Left lobe of liver (tissue), 2 donors: ENCODE measurements at regions not wholly inside any gene's neighbourhood (a gene's known extent, or its start where the extent isn't known, plus 50 kb on each side); places are given as distances from the start of the nearest gene placed in this dataset.
"Not testable (repeated sequence)": the region's sequence is repeated elsewhere in the genome, so short reads cannot be mapped to it uniquely, and the experiment has no call there.

Source experiments
- ATAC-seq: fragments of 200-7000 bp; cut with Tn5 transposase; one replicate; pipeline ENCODE4 v1.9.1; 2020; ENCODE audit warnings: mild to moderate bottlenecking, moderate library complexity
- DNase-seq: peaks from one replicate; pipeline ENCODE4 v3.0.0-alpha.2; 2020; ENCODE audit warnings: low spot score
- donor health status: DM: no; HTN: no; CAD: no; lungs with moderate emphysema.
- donor health status: DM: no; HTN: yes; CAD: no.

GRCh38 chr12:127035011-127035879 is 1231.7 kb upstream of the TMEM132C start:
- no peak for DNase-seq
- ATAC-seq, result no peak

DNA sequence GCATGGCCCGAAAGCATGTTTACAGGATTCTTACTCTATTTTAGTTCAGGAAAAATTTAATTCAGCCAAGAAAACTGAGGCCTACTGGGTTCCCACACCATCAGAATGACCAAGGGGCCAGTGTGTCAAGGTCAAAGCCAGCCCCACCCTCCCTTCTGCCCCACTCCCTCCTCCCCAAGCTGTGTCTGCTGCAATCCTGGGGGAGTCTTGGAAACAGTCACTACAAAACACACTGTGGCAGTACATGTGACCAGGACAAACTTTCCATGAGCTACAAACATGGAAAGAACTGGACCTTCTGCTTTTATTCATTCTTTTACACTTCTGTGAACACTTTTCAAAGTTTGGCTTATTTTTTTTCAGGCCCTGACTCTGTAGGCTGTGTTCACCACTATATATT is 1228.8 kb upstream of the TMEM132C start:
- ATAC-seq (no peak), DNase-seq (no peak)

DNA sequence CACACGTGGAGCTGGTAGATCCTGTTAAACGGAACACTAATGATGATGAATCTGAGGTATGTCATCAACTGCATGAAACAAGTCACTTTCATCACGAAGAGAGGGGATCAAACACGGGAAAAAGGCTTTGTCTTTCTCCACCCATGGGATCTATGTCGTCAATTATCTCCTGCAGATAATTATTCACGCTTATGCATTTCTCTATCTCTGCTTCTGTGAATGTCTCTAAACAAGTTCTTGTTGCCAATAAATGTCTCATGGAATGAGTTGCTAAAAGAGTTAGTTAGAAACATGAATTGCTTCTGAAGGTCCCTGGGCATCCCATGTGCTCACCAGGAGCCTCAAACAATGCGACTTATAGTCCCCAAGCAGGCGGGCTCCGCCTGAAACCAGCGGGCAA is 1228.2 kb upstream of the TMEM132C start:
- no peak for DNase-seq
- ATAC-seq, result no peak

DNA sequence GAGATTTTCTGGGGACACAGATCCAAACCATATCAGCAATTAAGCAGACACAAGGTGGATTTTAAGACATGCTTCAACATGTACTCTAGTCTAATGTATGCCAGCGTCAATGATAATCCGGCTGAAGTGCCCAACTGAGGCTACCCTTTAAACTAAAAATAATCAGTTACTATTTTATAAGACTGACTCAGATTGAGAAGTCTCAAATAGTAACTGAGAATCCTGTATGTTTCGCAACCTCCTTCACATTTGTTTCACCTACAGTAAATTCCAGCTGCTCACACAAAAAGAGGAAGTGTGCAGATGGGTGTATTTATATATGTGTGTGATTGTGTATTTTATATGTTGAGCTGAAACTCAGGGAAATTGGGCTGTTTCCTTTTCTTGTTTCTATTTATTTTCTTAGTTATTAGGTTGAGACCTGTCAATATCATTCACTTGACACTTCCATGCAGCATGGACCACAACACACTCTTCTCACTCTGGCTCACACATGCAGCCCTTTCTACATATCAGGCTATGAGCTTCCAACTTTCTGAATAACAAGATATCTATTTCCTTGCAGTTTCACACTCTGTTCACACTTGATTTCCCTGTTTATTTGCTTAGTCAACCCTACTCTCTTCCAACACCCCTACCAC is 1224.9 kb upstream of the TMEM132C start:
- ATAC-seq, result no peak

DNA sequence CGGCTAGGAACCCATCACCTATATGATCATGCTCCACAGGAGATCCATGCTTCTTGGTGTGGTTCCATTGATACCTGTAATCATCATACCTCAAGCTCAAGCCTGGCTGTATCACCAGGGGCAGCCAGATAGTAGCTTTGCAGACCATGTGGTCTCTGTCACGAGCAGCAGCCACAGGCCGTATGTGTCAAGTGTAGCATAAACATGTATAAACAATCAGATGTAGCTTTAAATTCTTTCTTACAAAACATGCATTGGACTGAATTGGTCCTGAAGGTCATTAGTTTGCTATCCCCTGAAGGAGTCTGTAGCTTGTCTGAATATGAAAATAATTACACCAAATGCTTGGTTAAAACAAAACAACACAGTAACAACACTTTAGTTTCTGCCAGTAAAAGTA is 1223.2 kb upstream of the TMEM132C start:
- no peak for DNase-seq
- no peak for ATAC-seq

More for the DNA sequence above, 1224.9 kb upstream of the TMEM132C start:
- DNase-seq, result no peak

DNA sequence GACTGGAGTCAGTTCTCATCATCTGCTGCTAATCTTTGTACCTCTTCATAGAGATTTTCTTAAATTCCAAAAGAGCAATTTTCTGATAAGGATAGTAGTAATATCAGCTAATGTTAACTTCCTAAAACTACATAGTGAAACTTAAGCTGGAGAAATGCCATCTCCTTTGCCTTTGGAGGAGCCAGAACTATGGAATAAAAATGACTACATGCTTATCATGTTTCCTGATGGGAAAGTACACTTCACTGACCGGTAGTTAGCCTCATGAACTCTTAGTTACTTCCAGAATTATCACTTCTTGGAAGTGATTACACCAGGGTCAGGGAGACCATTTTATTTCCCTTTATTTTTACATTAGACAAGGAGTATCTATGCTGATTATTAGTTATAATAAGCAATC is 1222.1 kb upstream of the TMEM132C start:
- ATAC-seq (no peak), DNase-seq (no peak)

- DNase-seq, result no peak
- ATAC-seq, result no peak
Observed at GRCh38 chr12:127046467-127046866, 1220.5 kb upstream of the TMEM132C start.

- DNase-seq (no peak), ATAC-seq (peak; percentile 77)
Observed at GRCh38 chr12:127048057-127048456, 1218.9 kb upstream of the TMEM132C start.

GRCh38 chr12:127048525-127048924 is 1218.4 kb upstream of the TMEM132C start:
- DNase-seq, ATAC-seq: not testable (repeated sequence)

GRCh38 chr12:127051139-127051538 is 1215.8 kb upstream of the TMEM132C start:
- DNase-seq (no peak), ATAC-seq (no peak)

DNA sequence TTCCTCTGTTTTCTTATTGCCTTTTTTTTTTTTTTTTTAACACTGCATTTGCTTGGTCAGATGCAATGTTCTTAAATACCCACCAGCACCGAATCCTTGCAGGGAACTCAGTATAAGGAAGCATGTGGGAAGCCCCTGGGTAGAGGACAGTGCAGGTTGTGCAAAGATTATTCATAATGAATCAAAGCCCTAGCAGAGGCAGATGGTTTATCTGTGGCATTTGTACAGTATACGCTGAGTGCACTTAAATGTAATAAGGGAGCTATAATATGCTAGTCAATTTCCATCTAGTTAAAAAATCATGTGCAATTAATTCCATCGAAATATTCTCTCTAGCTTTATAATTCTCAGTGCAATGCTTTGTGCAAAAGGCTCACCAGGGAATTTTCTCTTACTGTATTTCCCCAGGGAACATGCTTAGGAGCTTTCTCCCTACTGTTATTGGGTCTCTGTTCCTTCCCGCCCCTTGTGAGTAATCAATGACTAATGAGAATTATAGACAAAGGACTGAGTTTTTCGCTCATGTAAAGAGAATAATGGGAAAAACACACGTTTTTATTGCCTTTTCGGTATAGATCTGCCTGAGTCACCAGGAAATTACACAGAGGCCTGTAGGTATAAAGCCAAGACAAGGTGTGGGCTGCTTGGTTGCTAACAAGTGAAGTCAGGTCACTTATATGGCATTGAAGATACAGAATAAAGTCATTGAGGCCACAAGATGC is 1214.3 kb upstream of the TMEM132C start:
- ATAC-seq, result no peak

DNA sequence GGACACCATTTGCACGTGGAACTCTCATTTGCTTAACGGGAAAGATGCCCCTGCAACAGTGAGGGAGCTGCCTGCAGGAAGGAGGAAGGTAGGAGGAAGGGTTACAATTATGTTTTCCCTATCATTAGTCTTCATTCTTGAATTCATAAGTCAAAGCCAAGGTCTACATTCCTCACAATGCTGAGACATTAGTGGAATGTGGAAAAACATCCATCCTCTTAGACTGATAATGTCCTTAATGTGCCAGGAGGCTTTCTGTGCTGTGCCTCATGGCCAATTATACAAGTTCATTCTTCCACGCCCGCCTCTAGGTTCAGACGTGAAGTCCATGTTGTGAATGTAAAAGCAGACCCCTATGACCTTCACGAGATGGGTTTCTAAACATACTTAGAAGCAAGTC is 1212.4 kb upstream of the TMEM132C start:
- ATAC-seq (no peak), DNase-seq (no peak)

More for the DNA sequence above, 1214.3 kb upstream of the TMEM132C start:
- no peak for DNase-seq

GRCh38 chr12:127060310-127060847 is 1206.6 kb upstream of the TMEM132C start:
- DNase-seq, result no peak
- peak; percentile 82 for ATAC-seq

DNA sequence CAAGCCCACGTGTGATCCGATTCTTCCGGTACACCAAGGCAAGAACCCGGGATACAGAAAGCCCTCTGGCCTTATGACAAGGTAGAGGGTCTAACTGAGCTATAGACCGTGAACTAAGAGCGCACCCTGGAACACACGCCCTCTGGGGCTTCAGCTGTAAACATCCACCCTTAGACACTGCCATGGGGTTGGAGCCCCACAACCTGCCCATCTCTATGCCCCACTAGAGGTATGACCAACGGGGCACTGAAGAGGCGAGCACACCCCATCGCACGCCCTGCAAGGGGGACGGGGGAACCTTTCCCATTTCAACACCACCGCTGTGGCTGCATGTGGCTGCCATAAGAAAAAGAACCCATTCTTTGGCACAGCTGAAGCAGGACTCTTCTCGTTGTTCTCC is 1206.0 kb upstream of the TMEM132C start:
- ATAC-seq (no peak), DNase-seq (no peak)

- no peak for ATAC-seq
- no peak for DNase-seq
Observed at GRCh38 chr12:127063339-127064072, 1203.5 kb upstream of the TMEM132C start.

DNA sequence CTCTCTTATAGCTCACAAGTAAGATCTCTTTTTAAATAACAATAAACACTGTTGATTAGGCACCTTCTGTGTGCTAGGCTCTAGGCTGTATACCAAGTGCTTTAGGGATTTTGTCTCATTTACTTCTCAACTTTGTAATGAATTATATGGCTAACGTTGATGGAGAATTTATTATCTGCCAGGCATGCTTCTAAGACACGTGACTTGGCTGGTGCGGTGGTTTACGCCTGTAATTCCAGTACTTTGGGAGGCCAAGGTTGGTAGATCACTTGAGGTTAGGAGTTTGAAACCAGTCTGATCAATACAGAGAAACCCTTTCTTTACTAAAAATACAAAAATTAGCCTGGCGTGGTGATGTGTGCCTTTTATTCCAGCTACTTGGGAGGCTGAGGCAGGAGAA is 1202.8 kb upstream of the TMEM132C start:
- DNase-seq (no peak), ATAC-seq (no peak)

- no peak for DNase-seq
- ATAC-seq, result no peak
Observed at GRCh38 chr12:127065595-127065994, 1201.4 kb upstream of the TMEM132C start.

- ATAC-seq, result no peak
- DNase-seq, result no peak
Observed at GRCh38 chr12:127070515-127071157, 1196.3 kb upstream of the TMEM132C start.

DNA sequence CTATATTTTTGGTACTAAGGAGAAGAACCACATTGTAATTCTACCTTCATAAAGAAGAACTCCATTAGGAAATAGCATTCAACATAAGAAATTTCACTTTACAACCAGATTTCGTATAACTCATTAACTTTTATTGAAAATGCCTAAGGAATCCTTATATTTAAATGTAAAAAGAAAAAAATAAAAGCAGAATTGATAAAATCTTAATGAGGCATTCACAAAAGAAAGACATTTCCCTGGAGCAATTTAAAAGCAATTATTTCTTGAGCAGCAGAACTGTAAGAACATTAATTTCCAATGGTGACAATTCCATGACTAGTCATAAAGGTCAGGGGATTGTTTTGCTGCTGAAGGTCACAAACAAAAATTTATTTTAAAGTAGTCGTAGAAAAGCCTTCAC is 1192.8 kb upstream of the TMEM132C start:
- no peak for ATAC-seq
- no peak for DNase-seq

- no peak for ATAC-seq
- no peak for DNase-seq
Observed at GRCh38 chr12:127075981-127076380, 1191.0 kb upstream of the TMEM132C start.
